VCaP (cell line): ENCODE measurements at regions not wholly inside any gene's neighbourhood (a gene's known extent, or its start where the extent isn't known, plus 50 kb on each side); places are given as distances from the start of the nearest gene placed in this dataset.

Experiments
- H3K27ac ChIP-seq: fragments of 450-650 bp; 2 replicates; pipeline ENCODE4 v1.5.1; 2017
- TF ChIP-seq, protein P1 (sequence below): fragments of 450-650 bp; conservative IDR thresholded peaks from 2 replicates; pipeline ENCODE4 v1.5.1; 2017; ENCODE audit warnings: mild to moderate bottlenecking, moderate library complexity

DNA sequence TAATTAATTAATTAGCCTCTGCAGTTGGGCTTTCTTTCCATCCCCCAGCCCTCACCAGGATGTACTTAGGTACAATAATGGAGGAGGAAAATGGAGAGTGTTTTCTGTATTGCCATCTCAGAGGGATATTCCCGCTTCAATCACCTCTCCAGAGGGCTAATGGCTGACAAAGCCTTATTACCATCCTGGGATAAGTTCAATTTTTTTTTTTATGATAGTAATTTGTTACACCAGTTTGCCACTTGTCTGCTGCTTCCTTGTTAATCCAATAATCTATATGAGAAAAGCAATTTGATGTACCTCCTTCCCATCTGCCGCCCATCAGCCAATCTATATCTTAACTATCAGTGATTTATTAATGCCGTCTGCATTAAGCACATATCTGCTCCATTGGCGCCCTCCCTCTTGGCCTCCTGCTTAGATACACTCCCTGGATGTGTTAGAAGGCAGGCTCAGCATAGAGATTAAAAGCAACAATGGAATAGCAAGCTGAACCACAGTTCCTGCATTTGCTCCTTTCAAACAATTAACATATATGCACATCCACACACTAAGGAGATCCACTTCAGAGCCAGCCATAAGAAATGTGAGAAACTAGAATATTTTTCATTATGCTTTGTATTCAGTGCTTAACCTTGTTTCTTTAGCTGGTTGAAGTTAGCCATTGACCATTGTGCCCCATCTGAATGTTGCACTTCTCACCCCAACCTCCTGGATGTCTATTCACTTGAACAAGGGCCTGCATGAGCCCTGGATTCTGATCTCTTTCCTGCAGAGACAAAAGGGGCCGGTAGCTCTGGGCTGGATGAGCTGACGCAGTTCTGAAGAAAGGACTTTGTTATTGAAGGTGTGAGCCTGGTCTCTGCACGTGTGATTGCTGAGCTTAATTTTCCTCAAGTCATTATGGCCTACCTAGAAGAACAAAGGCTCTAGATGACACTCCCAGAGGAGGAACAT is 237.3 kb upstream of the GAP43 start:
- TF ChIP-seq, protein P1, sequence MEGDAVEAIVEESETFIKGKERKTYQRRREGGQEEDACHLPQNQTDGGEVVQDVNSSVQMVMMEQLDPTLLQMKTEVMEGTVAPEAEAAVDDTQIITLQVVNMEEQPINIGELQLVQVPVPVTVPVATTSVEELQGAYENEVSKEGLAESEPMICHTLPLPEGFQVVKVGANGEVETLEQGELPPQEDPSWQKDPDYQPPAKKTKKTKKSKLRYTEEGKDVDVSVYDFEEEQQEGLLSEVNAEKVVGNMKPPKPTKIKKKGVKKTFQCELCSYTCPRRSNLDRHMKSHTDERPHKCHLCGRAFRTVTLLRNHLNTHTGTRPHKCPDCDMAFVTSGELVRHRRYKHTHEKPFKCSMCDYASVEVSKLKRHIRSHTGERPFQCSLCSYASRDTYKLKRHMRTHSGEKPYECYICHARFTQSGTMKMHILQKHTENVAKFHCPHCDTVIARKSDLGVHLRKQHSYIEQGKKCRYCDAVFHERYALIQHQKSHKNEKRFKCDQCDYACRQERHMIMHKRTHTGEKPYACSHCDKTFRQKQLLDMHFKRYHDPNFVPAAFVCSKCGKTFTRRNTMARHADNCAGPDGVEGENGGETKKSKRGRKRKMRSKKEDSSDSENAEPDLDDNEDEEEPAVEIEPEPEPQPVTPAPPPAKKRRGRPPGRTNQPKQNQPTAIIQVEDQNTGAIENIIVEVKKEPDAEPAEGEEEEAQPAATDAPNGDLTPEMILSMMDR = no peak

DNA sequence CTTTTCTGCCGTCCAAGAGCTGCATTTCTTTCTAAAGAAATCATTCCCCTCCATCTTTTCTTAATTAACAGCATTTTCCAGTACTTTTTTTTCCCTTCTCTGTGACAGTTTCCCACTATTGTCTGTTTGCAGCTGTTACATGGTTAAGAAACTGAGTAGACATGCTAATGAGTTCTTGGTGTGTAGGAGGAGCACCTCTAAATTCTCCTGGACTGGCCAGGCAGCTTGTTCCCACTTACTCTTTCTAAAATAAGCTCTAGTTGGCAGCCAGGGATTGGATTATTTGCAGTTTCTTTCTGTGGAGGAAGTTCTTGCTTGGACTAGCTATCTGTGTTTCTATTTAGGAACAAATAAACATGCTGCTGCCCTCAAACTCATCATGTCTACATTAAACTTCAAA is 235.1 kb upstream of the GAP43 start:
- TF ChIP-seq, protein P1 = no peak
- H3K27ac ChIP-seq = no peak overlapping the region

More for the DNA sequence above, 237.3 kb upstream of the GAP43 start:
- no peak overlapping the region for H3K27ac ChIP-seq

- no peak overlapping the region for H3K27ac ChIP-seq
- TF ChIP-seq, protein P1 = no peak
These were observed 234.5 kb upstream of the GAP43 start for GRCh38 chr3:115388811-115389210.

DNA sequence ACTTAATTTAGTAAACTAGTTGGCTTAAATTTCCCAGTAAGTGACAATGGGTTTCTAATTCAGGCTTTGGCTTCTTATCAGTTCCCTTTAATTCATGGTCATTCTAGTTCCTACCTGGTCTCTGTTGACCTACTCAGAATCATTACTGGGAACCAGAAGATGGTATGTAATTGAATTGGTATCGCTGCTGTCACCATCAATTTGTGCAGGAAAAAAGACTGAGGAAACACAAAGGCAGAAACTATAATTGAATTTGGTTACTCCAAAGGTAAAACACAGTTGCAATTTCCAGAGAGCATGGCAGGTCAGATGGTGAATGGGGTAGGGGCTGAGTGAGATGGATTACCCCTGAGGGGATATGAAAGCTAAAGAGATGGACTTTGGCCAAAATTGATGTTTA is 226.5 kb upstream of the GAP43 start:
- TF ChIP-seq, protein P1 = no peak
- H3K27ac ChIP-seq = no peak overlapping the region

- no peak overlapping the region for H3K27ac ChIP-seq
- TF ChIP-seq, protein P1 = no peak
These were observed 225.9 kb upstream of the GAP43 start for GRCh38 chr3:115397433-115397832.

DNA sequence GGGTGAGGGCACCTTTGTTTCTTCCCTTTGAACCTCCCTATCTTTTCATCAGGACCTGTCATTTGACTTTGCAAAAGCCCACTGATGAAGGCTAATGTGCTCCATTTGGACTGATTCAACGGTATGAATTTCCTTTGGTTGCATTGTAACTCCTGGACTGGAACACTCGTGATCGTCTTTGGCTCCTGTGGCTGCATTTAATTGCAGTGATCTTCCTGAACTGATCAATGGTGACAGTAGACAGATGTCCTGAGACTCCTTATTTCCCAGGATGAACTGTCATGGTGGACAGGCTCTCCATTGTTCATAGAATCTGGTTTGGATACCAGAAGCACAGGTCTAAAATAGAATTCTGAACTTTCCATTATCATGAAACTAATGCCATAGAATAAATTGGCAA is 224.8 kb upstream of the GAP43 start:
- TF ChIP-seq, protein P1 = no peak
- no peak overlapping the region for H3K27ac ChIP-seq

DNA sequence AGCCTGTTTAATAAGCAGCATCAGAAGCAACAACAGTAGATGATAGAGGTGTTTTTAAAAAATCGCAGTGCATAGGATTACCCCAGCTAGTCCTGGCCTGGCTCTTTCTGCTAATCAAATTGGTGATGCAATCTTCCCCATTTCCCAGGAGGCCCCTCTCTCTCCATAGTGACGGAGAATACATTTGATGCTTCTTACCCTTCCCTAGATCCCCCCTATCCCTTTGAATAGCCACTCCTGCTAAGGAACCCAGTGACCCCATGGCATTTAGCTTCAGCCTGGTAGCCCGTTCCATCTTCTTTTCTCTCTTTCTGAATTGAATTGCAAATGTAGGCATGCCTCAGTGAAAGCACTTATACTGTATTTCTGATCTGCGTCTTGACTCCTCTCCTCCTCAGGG is 223.6 kb upstream of the GAP43 start:
- TF ChIP-seq, protein P1 = no peak
- H3K27ac ChIP-seq = no peak overlapping the region
